Peyer's patch (tissue), 4 donors: ENCODE measurements at regions not wholly inside any gene's neighbourhood (a gene's known extent, or its start where the extent isn't known, plus 50 kb on each side); places are given as distances from the start of the nearest gene placed in this dataset.
"Not testable (repeated sequence)": the region's sequence is repeated elsewhere in the genome, so short reads cannot be mapped to it uniquely, and the experiment has no call there.

ENCODE experiments used
- DNase-seq, 3 donors: peaks; one replicate each; pipeline ENCODE4 v3.0.0-alpha.2; 2017 to 2019
- H3K27ac ChIP-seq, 4 donors: fragments of 200-600 bp; sonication (generic); one replicate each; pipeline ENCODE4 v1.5.1; 2016 to 2019
- H3K27me3 ChIP-seq, 2 donors: fragments of 200-600 bp; sonication (generic); one replicate each; pipeline ENCODE4 v1.5.1; 2019
- H3K36me3 ChIP-seq, 3 donors: fragments of 200-600 bp; sonication (generic); one replicate each; pipeline ENCODE4 v1.5.1; 2016 to 2019
- H3K4me1 ChIP-seq, 4 donors: fragments of 200-600 bp; sonication (generic); one replicate each; pipeline ENCODE4 v1.5.1; 2016 to 2019
- H3K4me3 ChIP-seq, 4 donors: fragments of 200-600 bp; sonication (generic); 1 replicate in 3 of 4; 2 replicates in 1 of 4; pipeline ENCODE4 v1.5.1; 2016 to 2019; ENCODE audit warnings: mild to moderate bottlenecking in 1 of 4
- H3K9me3 ChIP-seq, 4 donors: fragments of 200-600 bp; sonication (generic); one replicate each; pipeline ENCODE4 v1.5.1; 2016 to 2019; ENCODE audit warnings: mild to moderate bottlenecking in 1 of 4
- POLR2A ChIP-seq, 2 donors: fragments of 450-650 bp; IDR thresholded peaks; one replicate each; pipeline ENCODE4 v1.5.1; 2017; ENCODE audit warnings: antibody characterized with exemption in 2 of 2, mild to moderate bottlenecking in 2 of 2, moderate library complexity in 2 of 2
- TF ChIP-seq, protein P1 (sequence below), 6 experiments: fragments of 450-650 bp in 4 of 6; fragments of 200-600 bp in 2 of 6; sonication (generic) in 1 of 6; IDR thresholded peaks; one replicate each; pipeline ENCODE4 v1.5.1; 2017 to 2019; ENCODE audit warnings: antibody characterized with exemption in 6 of 6, mild to moderate bottlenecking in 3 of 6, moderate library complexity in 1 of 6

DNA sequence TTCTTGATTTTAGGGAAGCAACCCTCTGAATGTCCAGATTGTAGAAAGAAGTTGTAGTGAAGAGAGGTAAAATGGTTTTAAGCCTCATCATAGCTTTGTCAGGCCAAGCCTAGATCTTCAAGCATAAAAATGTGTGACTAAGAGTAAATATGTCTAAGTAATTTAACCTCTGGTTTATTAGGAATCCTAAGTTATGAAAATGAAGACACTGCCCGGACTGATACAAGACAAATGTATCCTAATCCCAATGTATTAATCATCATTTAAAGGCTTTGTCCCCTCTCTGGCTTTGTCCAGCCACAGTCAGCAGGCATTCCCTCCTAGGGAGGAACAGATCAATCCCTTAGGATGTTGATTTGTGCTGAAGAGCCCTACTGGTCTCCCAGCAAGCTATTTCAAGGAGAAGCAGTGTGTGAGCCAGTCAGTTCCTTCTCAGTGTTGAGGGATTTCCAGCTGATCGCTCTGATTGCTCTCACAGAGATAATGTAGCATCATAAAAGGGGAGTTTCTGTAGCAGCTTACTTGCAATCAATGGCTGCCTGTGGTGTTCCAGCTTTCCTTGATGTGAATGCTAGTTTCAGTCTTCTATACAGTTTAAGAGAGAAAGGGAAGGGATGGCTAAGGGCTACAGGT lies 796.1 kb downstream of the EPHA4 start:
- no peak for DNase-seq
- TF ChIP-seq, protein P1, sequence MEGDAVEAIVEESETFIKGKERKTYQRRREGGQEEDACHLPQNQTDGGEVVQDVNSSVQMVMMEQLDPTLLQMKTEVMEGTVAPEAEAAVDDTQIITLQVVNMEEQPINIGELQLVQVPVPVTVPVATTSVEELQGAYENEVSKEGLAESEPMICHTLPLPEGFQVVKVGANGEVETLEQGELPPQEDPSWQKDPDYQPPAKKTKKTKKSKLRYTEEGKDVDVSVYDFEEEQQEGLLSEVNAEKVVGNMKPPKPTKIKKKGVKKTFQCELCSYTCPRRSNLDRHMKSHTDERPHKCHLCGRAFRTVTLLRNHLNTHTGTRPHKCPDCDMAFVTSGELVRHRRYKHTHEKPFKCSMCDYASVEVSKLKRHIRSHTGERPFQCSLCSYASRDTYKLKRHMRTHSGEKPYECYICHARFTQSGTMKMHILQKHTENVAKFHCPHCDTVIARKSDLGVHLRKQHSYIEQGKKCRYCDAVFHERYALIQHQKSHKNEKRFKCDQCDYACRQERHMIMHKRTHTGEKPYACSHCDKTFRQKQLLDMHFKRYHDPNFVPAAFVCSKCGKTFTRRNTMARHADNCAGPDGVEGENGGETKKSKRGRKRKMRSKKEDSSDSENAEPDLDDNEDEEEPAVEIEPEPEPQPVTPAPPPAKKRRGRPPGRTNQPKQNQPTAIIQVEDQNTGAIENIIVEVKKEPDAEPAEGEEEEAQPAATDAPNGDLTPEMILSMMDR (IDR thresholded peaks at IDR 0.05): no peak

DNA sequence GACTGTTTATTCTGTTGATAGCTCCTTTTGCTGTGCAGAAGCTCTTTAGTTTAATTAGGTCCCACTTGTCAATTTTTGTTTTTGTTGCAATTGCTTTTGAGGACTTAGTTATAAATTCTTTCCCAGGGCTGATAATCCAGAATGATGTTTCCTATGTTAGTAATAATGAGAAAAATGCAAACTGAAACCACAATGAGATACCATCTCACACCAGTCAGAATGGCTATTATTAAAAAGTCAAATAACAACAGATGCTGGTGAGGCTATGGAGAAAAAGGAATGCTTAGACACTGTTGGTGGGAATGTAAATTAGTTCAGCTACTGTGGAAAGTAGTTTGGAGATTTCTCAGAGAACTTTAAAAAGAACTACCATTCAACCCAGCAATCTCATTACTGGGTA lies 793.0 kb downstream of the EPHA4 start:
- not testable (repeated sequence) for H3K36me3 ChIP-seq, H3K4me1 ChIP-seq, DNase-seq, H3K27ac ChIP-seq, H3K27me3 ChIP-seq, H3K4me3 ChIP-seq, H3K9me3 ChIP-seq

More for the DNA sequence above, 796.1 kb downstream of the EPHA4 start:
- Histone ChIP-seq H3K27me3 (no peaks in the 10 kb centered on the region), H3K4me3 (no peak overlapping the region), H3K9me3 (no peaks in the 10 kb centered on the region), H3K36me3 (no peaks in the 10 kb centered on the region), H3K4me1 (no peaks in the 10 kb centered on the region), H3K27ac (no peak overlapping the region)

DNA sequence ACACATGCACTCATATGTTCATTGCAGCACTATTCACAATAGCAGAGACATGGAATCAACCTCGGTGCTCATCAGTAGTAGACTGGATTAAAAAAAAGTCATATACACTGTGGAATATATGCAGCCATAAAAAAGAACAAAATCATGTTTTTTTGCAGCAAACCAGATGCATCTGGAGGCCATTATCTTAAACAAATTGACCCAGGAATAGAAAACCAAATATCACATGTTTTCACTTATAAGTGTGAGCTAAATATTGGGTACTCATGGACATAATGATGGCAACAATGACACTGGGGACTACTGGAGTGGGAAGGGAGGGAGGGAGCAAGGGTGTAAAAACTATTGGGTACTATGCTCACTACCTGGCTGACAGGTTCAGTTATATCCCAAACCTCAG lies 792.6 kb downstream of the EPHA4 start:
- Histone ChIP-seq H3K27ac (no peak overlapping the region), H3K4me3 (no peak overlapping the region), H3K36me3 (no peaks in the 10 kb centered on the region), H3K9me3 (no peaks in the 10 kb centered on the region), H3K4me1 (no peaks in the 10 kb centered on the region), H3K27me3 (no peaks in the 10 kb centered on the region)
- no peak for DNase-seq
- TF ChIP-seq POLR2A (IDR thresholded peaks at IDR 0.05): no peak
- TF ChIP-seq, protein P1 (IDR thresholded peaks at IDR 0.05): no peak

DNA sequence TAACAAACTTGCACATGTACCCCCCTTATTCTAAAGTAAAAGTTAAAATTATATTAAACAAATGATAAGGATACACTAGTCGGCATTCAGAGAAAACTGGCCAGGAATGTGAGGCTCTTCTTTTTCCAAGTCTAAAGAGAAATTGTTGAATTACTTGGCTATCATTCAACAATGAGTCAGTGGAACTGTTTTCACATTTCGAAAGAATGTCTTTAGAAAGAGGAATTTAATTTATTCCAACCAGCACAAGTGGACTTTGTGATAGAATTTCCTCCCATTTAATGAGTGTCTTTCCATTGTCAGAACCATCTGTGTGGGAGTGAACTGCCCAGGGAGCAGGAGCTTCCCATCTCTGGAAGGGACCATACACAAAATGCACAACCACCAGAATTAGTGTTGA lies 792.2 kb downstream of the EPHA4 start:
- no peak for DNase-seq
- Histone ChIP-seq H3K4me3 (no peak overlapping the region), H3K9me3 (no peaks in the 10 kb centered on the region), H3K36me3 (no peaks in the 10 kb centered on the region), H3K27ac (no peak overlapping the region), H3K4me1 (no peaks in the 10 kb centered on the region), H3K27me3 (no peaks in the 10 kb centered on the region)
- no peak for TF ChIP-seq POLR2A (IDR thresholded peaks at IDR 0.05)
- TF ChIP-seq, protein P1 (IDR thresholded peaks at IDR 0.05): no peak

DNA sequence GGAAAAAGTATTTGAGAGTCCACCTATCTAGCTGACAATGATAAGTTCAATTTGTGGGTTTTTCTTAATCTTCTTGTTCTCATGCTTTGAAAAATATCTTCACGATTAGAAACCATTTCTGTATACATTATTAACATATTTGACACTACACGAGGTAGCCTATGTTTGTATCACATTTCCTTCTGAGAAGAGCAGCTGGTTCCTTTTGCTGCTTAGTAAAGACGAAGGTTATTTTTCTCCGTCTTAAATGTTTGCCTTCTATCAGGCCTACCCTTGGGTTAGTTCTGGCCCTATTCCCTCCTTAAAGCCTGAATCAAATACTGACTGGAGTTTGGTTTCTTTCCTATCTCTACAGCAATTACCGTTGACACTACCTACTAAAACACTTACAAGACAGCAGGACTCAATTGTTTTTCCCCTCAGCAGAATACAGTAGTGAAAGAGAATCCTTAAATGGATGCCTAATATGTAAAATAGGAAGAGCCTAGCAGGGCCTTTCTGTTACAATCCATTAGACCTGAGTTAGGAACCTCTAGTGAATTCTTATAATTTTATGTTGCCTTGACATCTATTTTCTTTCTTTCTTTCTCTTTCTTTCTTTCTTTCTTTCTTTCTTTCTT lies 790.4 kb downstream of the EPHA4 start:
- Histone ChIP-seq H3K4me3 (no peak overlapping the region), H3K27ac (no peak overlapping the region), H3K9me3 (no peaks in the 10 kb centered on the region), H3K27me3 (no peaks in the 10 kb centered on the region), H3K36me3 (no peaks in the 10 kb centered on the region), H3K4me1 (no peaks in the 10 kb centered on the region)
- no peak for DNase-seq
- TF ChIP-seq POLR2A (IDR thresholded peaks at IDR 0.05): no peak
- TF ChIP-seq, protein P1 (IDR thresholded peaks at IDR 0.05): no peak

DNA sequence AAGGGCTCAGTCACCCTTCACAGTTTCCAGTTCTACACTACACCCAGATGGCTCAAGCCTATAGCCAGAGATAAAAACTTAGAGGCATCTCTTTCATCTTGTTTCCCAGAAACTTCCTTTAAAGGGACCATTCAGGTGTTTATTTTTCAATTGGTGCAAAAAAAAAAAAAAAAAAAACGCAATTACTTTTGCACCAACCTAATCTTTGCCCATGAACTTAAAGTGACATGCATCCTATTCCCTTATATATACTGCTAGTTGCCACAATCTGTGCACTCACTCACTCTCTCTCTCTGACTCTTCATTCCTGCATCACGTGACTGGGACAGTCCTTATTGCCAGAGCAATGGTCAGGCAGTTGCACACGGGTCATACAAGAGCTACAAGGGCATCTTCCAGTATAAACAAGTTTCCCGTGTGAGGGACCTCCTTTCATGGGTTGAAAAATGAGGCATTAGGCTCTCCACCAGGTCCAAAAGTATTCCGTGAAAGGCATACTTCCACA lies 789.4 kb downstream of the EPHA4 start:
- DNase-seq: no peak
- no peaks in the 10 kb centered on the region for H3K27me3 ChIP-seq
- H3K27ac ChIP-seq: no peak overlapping the region
- no peak overlapping the region for H3K4me3 ChIP-seq
- H3K36me3 ChIP-seq: no peaks in the 10 kb centered on the region
- TF ChIP-seq POLR2A (IDR thresholded peaks at IDR 0.05): no peak
- TF ChIP-seq, protein P1 (IDR thresholded peaks at IDR 0.05): no peak
- H3K9me3 ChIP-seq: no peaks in the 10 kb centered on the region
- no peaks in the 10 kb centered on the region for H3K4me1 ChIP-seq
